ENCODE measurements at regions not wholly inside any gene's neighbourhood (a gene's known extent, or its start where the extent isn't known, plus 50 kb on each side); places are given as distances from the start of the nearest gene placed in this dataset.
"Not testable (repeated sequence)": the region's sequence is repeated elsewhere in the genome, so short reads cannot be mapped to it uniquely, and the experiment has no call there.

GRCh38 chr5:118107246-118107645 is 881.1 kb downstream of the DTWD2 start:
- H3K27ac Mint-ChIP-seq: not testable (repeated sequence)
- H3K9me3 Mint-ChIP-seq: peaks cover 12% of the 10 kb centered on the region in 2 donors

GRCh38 chr5:118098716-118099115 is 889.6 kb downstream of the DTWD2 start:
- Mint-ChIP-seq H3K27ac (no peak overlapping the region), H3K9me3 (peaks cover 0 to 3% of the 10 kb centered on the region in 2 donors), H3K36me3 (no peaks in the 10 kb centered on the region)
- ATAC-seq: no peak
- no peak for DNase-seq (ENCODE audit: low spot score in 2 of 2)

More at GRCh38 chr5:118107246-118107645, 881.1 kb downstream of the DTWD2 start:
- not testable (repeated sequence) for ATAC-seq; DNase-seq (ENCODE audit: low spot score in 2 of 2); H3K36me3 Mint-ChIP-seq

- H3K27ac Mint-ChIP-seq: no peak overlapping the region
- DNase-seq (ENCODE audit: low spot score in 2 of 2): no peak
- no peak for ATAC-seq
- H3K36me3 Mint-ChIP-seq: no peaks in the 10 kb centered on the region
- H3K9me3 Mint-ChIP-seq: peaks cover 3 to 5% of the 10 kb centered on the region in 2 donors
Measured at GRCh38 chr5:118095115-118095514, 893.2 kb downstream of the DTWD2 start.

- Mint-ChIP-seq H3K36me3 (no peaks in the 10 kb centered on the region), H3K9me3 (peaks cover 8 to 22% of the 10 kb centered on the region in 2 donors), H3K27ac (no peak overlapping the region)
- ATAC-seq (no peak), DNase-seq (ENCODE audit: low spot score in 2 of 2) (no peak)
Measured at GRCh38 chr5:118088448-118088847, 899.9 kb downstream of the DTWD2 start.

- DNase-seq (ENCODE audit: low spot score in 2 of 2) (no peak), ATAC-seq (no peak)
- Mint-ChIP-seq H3K27ac (no peak overlapping the region), H3K9me3 (peaks cover 16 to 19% of the 10 kb centered on the region in 2 donors), H3K36me3 (no peaks in the 10 kb centered on the region)
Measured at GRCh38 chr5:118076490-118076889, 911.9 kb downstream of the DTWD2 start.

GRCh38 chr5:118070041-118070440 is 918.3 kb downstream of the DTWD2 start:
- peaks cover 8 to 13% of the 10 kb centered on the region in 2 donors for H3K9me3 Mint-ChIP-seq
- H3K36me3 Mint-ChIP-seq: no peaks in the 10 kb centered on the region
- DNase-seq (ENCODE audit: low spot score in 2 of 2) (no peak), ATAC-seq (no peak)
- H3K27ac Mint-ChIP-seq: no peak overlapping the region

GRCh38 chr5:118069452-118069851 is 918.9 kb downstream of the DTWD2 start:
- Mint-ChIP-seq H3K36me3 (no peaks in the 10 kb centered on the region), H3K27ac (no peak overlapping the region), H3K9me3 (peaks cover 8 to 13% of the 10 kb centered on the region in 2 donors)
- ATAC-seq (no peak), DNase-seq (ENCODE audit: low spot score in 2 of 2) (no peak)

GRCh38 chr5:118068886-118069285 is 919.5 kb downstream of the DTWD2 start:
- Mint-ChIP-seq H3K36me3 (no peaks in the 10 kb centered on the region), H3K27ac (no peak overlapping the region), H3K9me3 (peaks cover 4 to 10% of the 10 kb centered on the region in 2 donors)
- no peak for ATAC-seq
- no peak for DNase-seq (ENCODE audit: low spot score in 2 of 2)

GRCh38 chr5:118063836-118064235 is 924.5 kb downstream of the DTWD2 start:
- not testable (repeated sequence) for DNase-seq (ENCODE audit: low spot score in 2 of 2); H3K27ac Mint-ChIP-seq; ATAC-seq; H3K36me3 Mint-ChIP-seq
- peaks cover 9 to 14% of the 10 kb centered on the region in 2 donors for H3K9me3 Mint-ChIP-seq

GRCh38 chr5:118060833-118061232 is 927.5 kb downstream of the DTWD2 start:
- H3K9me3 Mint-ChIP-seq: peaks cover 21 to 23% of the 10 kb centered on the region in 2 donors
- no peak for ATAC-seq

GRCh38 chr5:118052503-118052902 is 935.8 kb downstream of the DTWD2 start:
- H3K9me3 Mint-ChIP-seq: peaks cover 7 to 10% of the 10 kb centered on the region in 2 donors
- no peak overlapping the region for H3K27ac Mint-ChIP-seq
- no peaks in the 10 kb centered on the region for H3K36me3 Mint-ChIP-seq
- ATAC-seq (no peak), DNase-seq (ENCODE audit: low spot score in 2 of 2) (no peak)

More at GRCh38 chr5:118060833-118061232, 927.5 kb downstream of the DTWD2 start:
- Mint-ChIP-seq H3K36me3 (no peaks in the 10 kb centered on the region), H3K27ac (no peak overlapping the region)
- DNase-seq (ENCODE audit: low spot score in 2 of 2): no peak

- Mint-ChIP-seq H3K9me3 (peaks cover 7 to 8% of the 10 kb centered on the region in 2 donors), H3K27ac (no peak overlapping the region), H3K36me3 (no peaks in the 10 kb centered on the region)
- no peak for ATAC-seq
- no peak for DNase-seq (ENCODE audit: low spot score in 2 of 2)
Measured at GRCh38 chr5:118044169-118044568, 944.2 kb downstream of the DTWD2 start.

- H3K9me3 Mint-ChIP-seq: peaks cover 7 to 8% of the 10 kb centered on the region in 2 donors
- H3K27ac Mint-ChIP-seq: no peak overlapping the region
- ATAC-seq (no peak), DNase-seq (ENCODE audit: low spot score in 2 of 2) (no peak)
- H3K36me3 Mint-ChIP-seq: no peaks in the 10 kb centered on the region
Measured at GRCh38 chr5:118043531-118043930, 944.8 kb downstream of the DTWD2 start.

- Mint-ChIP-seq H3K9me3 (peaks cover 7 to 8% of the 10 kb centered on the region in 2 donors), H3K36me3 (no peaks in the 10 kb centered on the region), H3K27ac (no peak overlapping the region)
- no peak for DNase-seq (ENCODE audit: low spot score in 2 of 2)
- no peak for ATAC-seq
Measured at GRCh38 chr5:118042076-118042475, 946.3 kb downstream of the DTWD2 start.

GRCh38 chr5:118040496-118040895 is 947.9 kb downstream of the DTWD2 start:
- Mint-ChIP-seq H3K36me3 (no peaks in the 10 kb centered on the region), H3K9me3 (peaks cover 8 to 12% of the 10 kb centered on the region in 2 donors), H3K27ac (no peak overlapping the region)
- DNase-seq (ENCODE audit: low spot score in 2 of 2): no peak
- ATAC-seq: no peak

GRCh38 chr5:118033686-118034338 is 954.5 kb downstream of the DTWD2 start:
- DNase-seq (ENCODE audit: low spot score in 2 of 2): no peak
- H3K27ac Mint-ChIP-seq: no peak overlapping the region
- ATAC-seq: no peak
- H3K36me3 Mint-ChIP-seq: no peaks in the 10 kb centered on the region
- H3K9me3 Mint-ChIP-seq: peaks cover 10 to 21% of the 10 kb centered on the region in 2 donors

GRCh38 chr5:118029807-118030206 is 958.5 kb downstream of the DTWD2 start:
- H3K9me3 Mint-ChIP-seq: peaks cover 9 to 24% of the 10 kb centered on the region in 2 donors
- H3K36me3 Mint-ChIP-seq: no peaks in the 10 kb centered on the region
- DNase-seq (ENCODE audit: low spot score in 2 of 2) (no peak), ATAC-seq (no peak)
- H3K27ac Mint-ChIP-seq: no peak overlapping the region

- no peaks in the 10 kb centered on the region for H3K36me3 Mint-ChIP-seq
- H3K9me3 Mint-ChIP-seq: peaks cover 0 to 11% of the 10 kb centered on the region in 2 donors
- H3K27ac Mint-ChIP-seq: no peak overlapping the region
- no peak for DNase-seq (ENCODE audit: low spot score in 2 of 2)
- ATAC-seq: no peak
Measured at GRCh38 chr5:118022062-118022461, 966.3 kb downstream of the DTWD2 start.

Data from activated naive CD4-positive, alpha-beta T cell treated with anti-CD3 and anti-CD28 coated beads, Interleukin-2, amount 50 U/mL, for 72 hours (primary cell).